GM20000 (cell line): ENCODE measurements at regions not wholly inside any gene's neighbourhood (a gene's known extent, or its start where the extent isn't known, plus 50 kb on each side); places are given as distances from the start of the nearest gene placed in this dataset.

Experiments
- DNase-seq: peaks from one replicate; pipeline ENCODE4 v3.0.0; 2012; ENCODE audit warnings: low spot score
- TF ChIP-seq, protein P1 (sequence below): IDR thresholded peaks from 2 replicates; pipeline ENCODE4 v1.5.1; 2012; ENCODE audit warnings: mild to moderate bottlenecking, control low read depth; ENCODE audit errors: extremely low read depth, missing control alignments

DNA sequence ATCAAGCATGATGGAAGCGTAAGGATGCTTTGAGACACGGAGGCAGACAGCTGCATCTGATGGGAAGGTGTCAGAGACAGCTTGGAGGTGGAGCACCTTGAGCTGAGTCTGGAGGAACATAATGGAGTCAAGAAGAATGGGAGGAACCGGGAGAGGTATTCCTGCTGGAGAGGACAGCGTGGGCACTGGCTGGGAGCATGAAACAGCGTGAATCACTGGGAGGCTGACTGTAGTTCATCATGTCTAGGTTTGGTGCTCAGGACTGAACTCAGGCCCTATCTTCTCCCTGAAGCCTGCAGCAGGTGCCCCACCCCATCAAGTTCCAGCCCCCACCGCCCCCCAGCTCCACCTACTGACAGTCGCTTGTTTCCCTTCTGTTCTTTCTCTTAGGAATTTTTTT is 98.6 kb downstream of the TMEM17 start:
- TF ChIP-seq, protein P1, sequence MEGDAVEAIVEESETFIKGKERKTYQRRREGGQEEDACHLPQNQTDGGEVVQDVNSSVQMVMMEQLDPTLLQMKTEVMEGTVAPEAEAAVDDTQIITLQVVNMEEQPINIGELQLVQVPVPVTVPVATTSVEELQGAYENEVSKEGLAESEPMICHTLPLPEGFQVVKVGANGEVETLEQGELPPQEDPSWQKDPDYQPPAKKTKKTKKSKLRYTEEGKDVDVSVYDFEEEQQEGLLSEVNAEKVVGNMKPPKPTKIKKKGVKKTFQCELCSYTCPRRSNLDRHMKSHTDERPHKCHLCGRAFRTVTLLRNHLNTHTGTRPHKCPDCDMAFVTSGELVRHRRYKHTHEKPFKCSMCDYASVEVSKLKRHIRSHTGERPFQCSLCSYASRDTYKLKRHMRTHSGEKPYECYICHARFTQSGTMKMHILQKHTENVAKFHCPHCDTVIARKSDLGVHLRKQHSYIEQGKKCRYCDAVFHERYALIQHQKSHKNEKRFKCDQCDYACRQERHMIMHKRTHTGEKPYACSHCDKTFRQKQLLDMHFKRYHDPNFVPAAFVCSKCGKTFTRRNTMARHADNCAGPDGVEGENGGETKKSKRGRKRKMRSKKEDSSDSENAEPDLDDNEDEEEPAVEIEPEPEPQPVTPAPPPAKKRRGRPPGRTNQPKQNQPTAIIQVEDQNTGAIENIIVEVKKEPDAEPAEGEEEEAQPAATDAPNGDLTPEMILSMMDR = no peak
- no peak for DNase-seq

DNA sequence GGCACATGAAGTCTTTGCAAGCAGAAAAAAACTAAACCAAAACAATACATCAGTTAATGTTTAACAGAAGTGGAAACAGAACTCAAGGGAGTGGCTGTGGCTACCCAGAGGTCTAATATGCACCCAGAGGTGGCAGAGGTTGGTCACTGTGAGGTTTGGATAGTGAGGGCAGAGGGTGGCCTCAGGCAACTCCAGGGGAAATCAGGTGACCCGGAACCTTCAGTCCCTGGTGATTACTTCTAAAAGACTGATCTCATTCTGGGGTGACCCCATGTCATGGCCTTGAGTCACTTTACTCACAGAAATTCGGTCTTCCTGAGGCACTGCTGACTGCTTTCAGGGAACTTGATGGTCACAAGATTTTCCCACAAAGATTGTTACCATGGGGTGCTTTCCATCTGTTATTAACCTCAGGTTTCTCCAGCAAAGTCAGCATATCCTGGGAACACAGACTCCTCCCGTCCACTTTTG is 99.4 kb downstream of the TMEM17 start:
- DNase-seq = no peak
- TF ChIP-seq, protein P1 = no peak

DNA sequence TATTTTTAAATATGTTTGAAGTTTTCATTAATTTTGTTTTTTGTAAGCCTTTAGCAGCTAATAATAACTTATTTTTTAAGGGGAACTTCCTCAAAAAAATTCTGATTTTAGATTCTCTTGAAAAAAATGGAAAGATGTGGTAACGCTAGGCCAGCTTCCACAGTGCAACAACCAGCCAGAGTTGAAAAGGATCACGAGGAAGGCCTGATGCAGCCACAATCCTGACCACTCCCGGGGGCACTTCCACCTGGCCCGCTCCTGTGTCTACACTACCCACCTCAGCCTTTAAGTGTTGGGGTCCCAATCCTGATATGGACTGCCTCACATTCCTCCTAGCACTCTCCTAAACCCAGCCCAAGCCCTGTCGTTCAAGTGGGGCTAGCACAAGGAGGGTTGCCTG is 101.1 kb downstream of the TMEM17 start:
- TF ChIP-seq, protein P1 = no peak
- DNase-seq = no peak

DNA sequence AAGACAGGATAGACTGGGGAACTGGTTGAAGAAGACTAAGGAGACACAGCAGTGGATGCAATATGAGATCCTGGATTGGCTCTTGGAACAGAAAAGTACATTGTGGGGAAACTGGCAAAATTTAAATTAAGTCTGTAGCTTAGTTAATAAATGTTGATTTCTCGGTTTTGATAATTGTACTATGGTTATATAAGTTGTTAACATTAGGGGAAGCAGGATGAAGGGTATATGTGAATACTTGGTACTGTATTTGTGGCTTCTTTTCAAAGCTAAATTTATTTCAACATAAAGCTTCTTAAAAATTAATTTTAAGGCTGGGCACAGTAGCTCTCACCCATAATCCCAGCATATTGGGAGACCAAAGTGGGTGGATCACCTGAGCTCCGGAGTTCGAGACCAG is 103.8 kb downstream of the TMEM17 start:
- TF ChIP-seq, protein P1 = no peak
- DNase-seq = no peak

DNA sequence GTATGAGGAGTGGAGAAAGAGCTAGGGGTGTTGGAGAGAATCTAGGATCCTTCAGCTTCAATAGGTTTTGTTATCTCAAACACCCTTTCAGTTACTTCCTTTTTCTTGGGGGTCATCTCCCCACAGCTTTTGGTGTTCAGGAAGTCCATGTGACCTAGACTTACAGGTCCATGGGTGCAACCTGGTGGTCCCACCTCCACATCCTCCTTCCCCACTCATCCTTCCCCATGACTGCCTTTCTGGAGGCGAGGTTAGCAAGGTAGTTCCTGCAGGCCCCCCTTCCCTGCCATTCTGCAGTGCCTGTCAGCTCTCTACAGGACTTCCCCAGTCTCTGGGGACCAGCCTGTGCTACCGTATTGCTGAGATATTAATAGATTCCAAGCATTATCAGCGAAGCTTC is 107.6 kb downstream of the TMEM17 start:
- no peak for DNase-seq
- TF ChIP-seq, protein P1 = no peak

DNA sequence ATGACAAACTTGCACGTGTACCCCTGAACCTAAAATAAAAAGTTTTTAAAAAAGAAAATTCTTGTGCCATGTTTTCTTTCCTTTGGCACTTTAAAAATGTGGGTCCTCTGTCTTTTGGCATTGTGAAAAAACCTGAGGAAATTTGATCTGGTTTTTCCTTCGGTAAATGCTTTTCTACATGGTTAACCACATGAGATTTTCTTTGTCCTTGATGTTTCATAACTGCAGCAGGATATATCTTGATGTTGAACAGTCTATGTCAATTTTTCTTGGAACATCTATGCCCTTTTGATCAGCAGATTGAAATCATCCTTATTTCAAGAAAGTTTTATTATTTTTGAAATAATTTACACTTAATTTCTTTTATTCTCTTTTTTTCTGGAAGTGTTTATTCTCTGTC is 109.1 kb downstream of the TMEM17 start:
- TF ChIP-seq, protein P1 = no peak
- DNase-seq = no peak

DNA sequence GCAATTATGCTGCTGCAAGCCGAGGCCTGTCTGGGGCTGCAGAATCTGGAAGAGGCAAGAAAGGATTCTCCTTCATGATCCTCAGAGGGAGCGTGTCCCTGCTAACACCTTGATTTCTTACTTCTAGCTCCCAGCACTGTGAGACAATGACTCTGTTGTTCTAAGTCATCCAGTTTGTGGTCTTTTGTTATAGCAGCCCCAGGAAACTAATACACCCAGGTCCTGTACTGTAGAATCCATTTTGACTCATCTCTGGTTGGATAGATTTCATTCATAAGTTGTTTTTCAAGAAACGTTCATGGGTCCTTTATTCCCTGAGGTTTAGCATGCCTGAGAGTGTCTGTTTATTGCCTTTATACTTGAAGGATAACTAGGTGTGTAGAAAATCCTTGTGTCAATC is 112.7 kb downstream of the TMEM17 start:
- no peak for DNase-seq
- TF ChIP-seq, protein P1 = no peak
